ENCODE measurements at regions not wholly inside any gene's neighbourhood (a gene's known extent, or its start where the extent isn't known, plus 50 kb on each side); places are given as distances from the start of the nearest gene placed in this dataset.

GRCh38 chr10:22770270-22770669, 55.9 kb upstream of the PIP4K2A start:
- TF ChIP-seq, protein P1, sequence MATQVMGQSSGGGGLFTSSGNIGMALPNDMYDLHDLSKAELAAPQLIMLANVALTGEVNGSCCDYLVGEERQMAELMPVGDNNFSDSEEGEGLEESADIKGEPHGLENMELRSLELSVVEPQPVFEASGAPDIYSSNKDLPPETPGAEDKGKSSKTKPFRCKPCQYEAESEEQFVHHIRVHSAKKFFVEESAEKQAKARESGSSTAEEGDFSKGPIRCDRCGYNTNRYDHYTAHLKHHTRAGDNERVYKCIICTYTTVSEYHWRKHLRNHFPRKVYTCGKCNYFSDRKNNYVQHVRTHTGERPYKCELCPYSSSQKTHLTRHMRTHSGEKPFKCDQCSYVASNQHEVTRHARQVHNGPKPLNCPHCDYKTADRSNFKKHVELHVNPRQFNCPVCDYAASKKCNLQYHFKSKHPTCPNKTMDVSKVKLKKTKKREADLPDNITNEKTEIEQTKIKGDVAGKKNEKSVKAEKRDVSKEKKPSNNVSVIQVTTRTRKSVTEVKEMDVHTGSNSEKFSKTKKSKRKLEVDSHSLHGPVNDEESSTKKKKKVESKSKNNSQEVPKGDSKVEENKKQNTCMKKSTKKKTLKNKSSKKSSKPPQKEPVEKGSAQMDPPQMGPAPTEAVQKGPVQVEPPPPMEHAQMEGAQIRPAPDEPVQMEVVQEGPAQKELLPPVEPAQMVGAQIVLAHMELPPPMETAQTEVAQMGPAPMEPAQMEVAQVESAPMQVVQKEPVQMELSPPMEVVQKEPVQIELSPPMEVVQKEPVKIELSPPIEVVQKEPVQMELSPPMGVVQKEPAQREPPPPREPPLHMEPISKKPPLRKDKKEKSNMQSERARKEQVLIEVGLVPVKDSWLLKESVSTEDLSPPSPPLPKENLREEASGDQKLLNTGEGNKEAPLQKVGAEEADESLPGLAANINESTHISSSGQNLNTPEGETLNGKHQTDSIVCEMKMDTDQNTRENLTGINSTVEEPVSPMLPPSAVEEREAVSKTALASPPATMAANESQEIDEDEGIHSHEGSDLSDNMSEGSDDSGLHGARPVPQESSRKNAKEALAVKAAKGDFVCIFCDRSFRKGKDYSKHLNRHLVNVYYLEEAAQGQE (IDR thresholded peaks at IDR 0.05; ENCODE audit: insufficient read depth in 1 of 2, low read depth in 2 of 2, low read length in 2 of 2), result no peak
- TF ChIP-seq TAF1 (IDR thresholded peaks at IDR 0.05; ENCODE audit: borderline replicate concordance, insufficient read depth, low read length), result no peak
- no peak for TF ChIP-seq SIN3A (IDR thresholded peaks at IDR 0.05; ENCODE audit: borderline replicate concordance, insufficient read depth, low read length)

DNA sequence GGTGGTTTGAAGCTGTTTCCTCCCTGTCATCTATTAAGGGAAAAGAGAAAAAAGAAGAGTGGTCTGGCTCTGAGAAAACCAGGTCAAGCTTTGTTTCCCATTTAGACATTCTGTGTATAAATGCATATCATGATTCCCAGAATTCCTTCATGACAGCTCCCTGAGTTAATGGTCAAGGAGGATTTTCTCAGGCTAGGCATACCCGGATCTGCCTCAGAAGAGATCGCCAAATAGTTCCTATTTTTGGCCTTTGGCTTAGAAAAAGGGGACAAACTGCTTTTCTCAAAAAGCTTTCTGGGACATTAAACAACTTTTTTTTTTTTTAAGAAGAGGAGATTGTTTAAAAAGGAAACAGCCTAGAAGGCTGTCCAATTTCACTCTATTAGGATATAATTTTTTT, 53.5 kb upstream of the PIP4K2A start:
- TF ChIP-seq TAF1 (IDR thresholded peaks at IDR 0.05; ENCODE audit: borderline replicate concordance, insufficient read depth, low read length), result no peak
- no peak for TF ChIP-seq SIN3A (IDR thresholded peaks at IDR 0.05; ENCODE audit: borderline replicate concordance, insufficient read depth, low read length)
- TF ChIP-seq FOXP2 (optimal IDR thresholded peaks at IDR 0.05; ENCODE audit: borderline replicate concordance, extremely low read depth, extremely low read length, insufficient read depth), result no peak
- TF ChIP-seq, protein P1 (IDR thresholded peaks at IDR 0.05; ENCODE audit: insufficient read depth in 1 of 2, low read depth in 2 of 2, low read length in 2 of 2), result no peak
- no peak for TF ChIP-seq POLR2AphosphoS5 (IDR thresholded peaks at IDR 0.05; ENCODE audit: low read depth, low read length)

DNA sequence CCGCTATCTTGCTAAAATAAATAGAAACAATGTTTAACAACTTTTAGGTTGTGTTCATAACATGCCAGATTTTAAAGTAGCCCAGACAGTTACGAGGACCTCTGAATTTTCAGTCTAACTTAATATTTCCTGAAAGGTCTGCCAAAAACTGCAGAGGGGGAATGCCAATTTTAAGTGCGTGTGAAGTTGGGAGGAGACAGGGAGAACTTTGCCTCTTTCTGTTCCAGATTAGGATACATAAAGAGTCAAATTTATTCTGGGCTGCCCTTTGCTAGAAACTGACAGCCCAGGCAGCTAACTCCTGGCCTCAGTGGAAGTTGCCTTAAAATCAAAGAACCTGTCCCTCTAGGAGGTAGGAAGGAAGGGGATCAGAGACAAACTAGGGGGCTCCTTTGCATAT, 52.3 kb upstream of the PIP4K2A start:
- TF ChIP-seq, protein P1 (IDR thresholded peaks at IDR 0.05; ENCODE audit: insufficient read depth in 1 of 2, low read depth in 2 of 2, low read length in 2 of 2), result no peak
- no peak for TF ChIP-seq SIN3A (IDR thresholded peaks at IDR 0.05; ENCODE audit: borderline replicate concordance, insufficient read depth, low read length)
- no peak for TF ChIP-seq TAF1 (IDR thresholded peaks at IDR 0.05; ENCODE audit: borderline replicate concordance, insufficient read depth, low read length)
- TF ChIP-seq POLR2AphosphoS5 (IDR thresholded peaks at IDR 0.05; ENCODE audit: low read depth, low read length), result no peak
- no peak for TF ChIP-seq FOXP2 (optimal IDR thresholded peaks at IDR 0.05; ENCODE audit: borderline replicate concordance, extremely low read depth, extremely low read length, insufficient read depth)

DNA sequence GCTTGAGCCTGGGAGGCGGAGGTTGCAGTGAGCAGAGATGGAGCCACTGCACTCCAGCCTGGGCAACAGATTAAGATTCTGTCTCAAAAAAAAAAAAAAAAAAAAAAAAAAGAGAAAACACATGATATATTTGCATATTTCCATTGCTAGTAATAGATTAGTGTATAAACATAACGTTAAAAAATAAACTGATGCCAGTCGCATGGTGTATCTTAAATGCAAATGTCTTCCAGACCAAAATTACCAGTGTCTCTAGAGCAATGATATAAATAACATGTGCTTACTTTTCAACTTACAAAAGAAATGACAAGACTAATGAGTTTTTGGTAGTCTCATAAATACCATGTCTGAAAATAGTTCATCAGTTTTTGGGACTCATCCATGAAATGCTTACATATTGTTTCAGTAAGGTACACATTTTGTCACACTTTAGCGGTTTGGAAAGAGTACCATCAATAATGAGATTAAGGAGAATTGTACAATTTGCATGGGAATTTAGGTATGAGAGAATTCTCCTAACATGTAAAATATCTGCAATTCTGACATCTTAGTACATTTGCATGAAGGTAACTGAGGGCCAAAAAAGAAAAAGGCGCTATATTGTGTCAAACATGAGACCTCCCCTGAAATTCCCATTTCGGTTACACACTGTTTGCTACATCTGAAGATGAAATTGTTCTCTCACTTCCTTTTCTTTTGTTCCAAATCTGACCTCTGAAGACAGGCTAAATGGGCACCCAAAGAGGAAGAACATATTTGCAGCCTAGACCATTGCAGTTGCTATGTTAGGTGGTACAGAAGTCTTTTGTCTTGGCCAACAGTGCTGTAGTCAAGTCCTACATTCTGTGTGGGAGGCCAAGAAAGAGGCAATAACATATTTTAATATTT, 51.5 kb upstream of the PIP4K2A start:
- TF ChIP-seq POLR2AphosphoS5 (IDR thresholded peaks at IDR 0.05; ENCODE audit: low read depth, low read length) (no peak), TAF1 (IDR thresholded peaks at IDR 0.05; ENCODE audit: borderline replicate concordance, insufficient read depth, low read length) (no peak), FOXP2 (optimal IDR thresholded peaks at IDR 0.05; ENCODE audit: borderline replicate concordance, extremely low read depth, extremely low read length, insufficient read depth) (no peak)

GRCh38 chr10:22764639-22765038, 50.3 kb upstream of the PIP4K2A start:
- TF ChIP-seq SIN3A (IDR thresholded peaks at IDR 0.05; ENCODE audit: borderline replicate concordance, insufficient read depth, low read length) (no peak), TAF1 (IDR thresholded peaks at IDR 0.05; ENCODE audit: borderline replicate concordance, insufficient read depth, low read length) (no peak), FOXP2 (optimal IDR thresholded peaks at IDR 0.05; ENCODE audit: borderline replicate concordance, extremely low read depth, extremely low read length, insufficient read depth) (no peak), POLR2AphosphoS5 (IDR thresholded peaks at IDR 0.05; ENCODE audit: low read depth, low read length) (no peak)
- TF ChIP-seq, protein P1 (IDR thresholded peaks at IDR 0.05; ENCODE audit: insufficient read depth in 1 of 2, low read depth in 2 of 2, low read length in 2 of 2), result no peak

Data from PFSK-1 (cell line).